ENCODE measurements at regions not wholly inside any gene's neighbourhood (a gene's known extent, or its start where the extent isn't known, plus 50 kb on each side); places are given as distances from the start of the nearest gene placed in this dataset.

GRCh38 chr16:55091871-55092230, 161.2 kb downstream of the IRX5 start:
- intact Hi-C loops (cut with DNase I; ENCODE audit: low total_unique reads): no loop called here
- H3K27me3 ChIP-seq: no peaks in the 10 kb centered on the region
- no peaks in the 10 kb centered on the region for H3K36me3 ChIP-seq
- no peak for TF ChIP-seq POLR2A (IDR thresholded peaks at IDR 0.05)
- TF ChIP-seq CTCF (IDR thresholded peaks at IDR 0.05): no peak
- no peak for TF ChIP-seq POLR2AphosphoS5 (IDR thresholded peaks at IDR 0.05)
- DNase-seq (ENCODE audit: low spot score in 2 of 2): no peak
- peaks cover 0 to 4% of the 10 kb centered on the region in 2 donors for H3K9me3 ChIP-seq
- H3K4me1 ChIP-seq: no peaks in the 10 kb centered on the region
- no peak overlapping the region for H3K27ac ChIP-seq
- no peak overlapping the region for H3K4me3 ChIP-seq

GRCh38 chr16:55100100-55100499, 169.4 kb downstream of the IRX5 start:
- DNase-seq (ENCODE audit: low spot score in 2 of 2): no peak
- H3K9me3 ChIP-seq: peaks cover 0 to 7% of the 10 kb centered on the region in 2 donors
- H3K36me3 ChIP-seq: no peaks in the 10 kb centered on the region
- H3K4me3 ChIP-seq: no peak overlapping the region
- H3K4me1 ChIP-seq: no peaks in the 10 kb centered on the region
- no peak overlapping the region for H3K27ac ChIP-seq
- intact Hi-C loops (cut with DNase I; ENCODE audit: low total_unique reads): no loop called here
- no peaks in the 10 kb centered on the region for H3K27me3 ChIP-seq
- TF ChIP-seq POLR2A (IDR thresholded peaks at IDR 0.05): no peak
- no peak for TF ChIP-seq POLR2AphosphoS5 (IDR thresholded peaks at IDR 0.05)
- TF ChIP-seq CTCF (IDR thresholded peaks at IDR 0.05): no peak

DNA sequence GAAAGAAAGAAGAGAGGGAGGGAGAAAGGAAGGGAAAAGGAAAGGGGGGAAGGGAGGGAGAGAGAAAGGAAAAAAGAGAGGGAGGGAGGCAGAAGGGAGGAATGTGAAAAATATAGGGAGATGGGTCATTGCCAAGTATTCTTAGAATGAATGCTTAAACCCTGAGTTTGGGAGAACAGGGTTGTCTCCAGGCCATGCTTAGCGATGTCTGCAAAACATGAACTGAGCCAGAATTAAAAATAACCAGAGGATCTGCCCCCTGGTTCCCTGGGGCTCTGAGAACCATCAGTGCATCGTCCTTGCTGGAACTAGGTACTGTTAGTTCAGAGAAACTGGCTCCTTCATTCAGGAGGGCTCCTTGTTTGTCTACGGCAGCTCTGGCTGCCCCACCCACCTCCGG, 170.4 kb downstream of the IRX5 start:
- H3K27ac ChIP-seq: no peak overlapping the region
- no peak overlapping the region for H3K4me3 ChIP-seq
- TF ChIP-seq POLR2A (IDR thresholded peaks at IDR 0.05) (no peak), POLR2AphosphoS5 (IDR thresholded peaks at IDR 0.05) (no peak), CTCF (IDR thresholded peaks at IDR 0.05) (no peak)
- DNase-seq (ENCODE audit: low spot score in 2 of 2): no peak
- H3K4me1 ChIP-seq: no peaks in the 10 kb centered on the region
- H3K9me3 ChIP-seq: peaks cover 0 to 7% of the 10 kb centered on the region in 2 donors
- H3K36me3 ChIP-seq: no peaks in the 10 kb centered on the region
- intact Hi-C loops (cut with DNase I; ENCODE audit: low total_unique reads): no loop called here
- no peaks in the 10 kb centered on the region for H3K27me3 ChIP-seq

DNA sequence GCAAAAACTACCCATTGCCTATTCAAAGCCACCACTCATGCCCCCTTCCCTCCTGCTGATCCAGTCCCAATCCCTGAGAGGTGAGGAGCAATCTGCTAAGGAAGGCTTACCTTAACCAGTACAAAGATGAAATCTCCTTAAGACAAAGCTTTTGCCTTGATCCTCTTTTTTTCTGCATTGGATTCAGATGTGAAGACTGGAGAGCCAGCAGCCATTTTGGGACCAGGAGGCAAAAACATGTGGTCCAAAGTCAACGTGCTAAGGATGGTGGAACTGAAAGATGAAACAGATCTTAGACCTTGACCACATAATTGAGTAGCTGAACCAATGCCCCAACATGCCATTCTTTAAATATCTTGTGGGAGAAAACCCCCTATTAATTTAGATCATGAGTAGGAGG, 171.4 kb downstream of the IRX5 start:
- Histone ChIP-seq H3K9me3 (peaks cover 0 to 7% of the 10 kb centered on the region in 2 donors), H3K36me3 (no peaks in the 10 kb centered on the region), H3K27me3 (no peaks in the 10 kb centered on the region), H3K4me1 (no peaks in the 10 kb centered on the region), H3K4me3 (no peak overlapping the region), H3K27ac (no peak overlapping the region)
- intact Hi-C loops (cut with DNase I; ENCODE audit: low total_unique reads): no loop called here
- TF ChIP-seq POLR2A (IDR thresholded peaks at IDR 0.05) (no peak), POLR2AphosphoS5 (IDR thresholded peaks at IDR 0.05) (no peak), CTCF (IDR thresholded peaks at IDR 0.05) (no peak)
- DNase-seq (ENCODE audit: low spot score in 2 of 2): no peak

- no peak overlapping the region for H3K27ac ChIP-seq
- no peaks in the 10 kb centered on the region for H3K27me3 ChIP-seq
- no peaks in the 10 kb centered on the region for H3K36me3 ChIP-seq
- peaks cover 0 to 7% of the 10 kb centered on the region in 2 donors for H3K9me3 ChIP-seq
- no peak overlapping the region for H3K4me3 ChIP-seq
- H3K4me1 ChIP-seq: no peaks in the 10 kb centered on the region
- no peak for TF ChIP-seq CTCF (IDR thresholded peaks at IDR 0.05)
- TF ChIP-seq POLR2A (IDR thresholded peaks at IDR 0.05): no peak
- no peak for TF ChIP-seq POLR2AphosphoS5 (IDR thresholded peaks at IDR 0.05)
- DNase-seq (ENCODE audit: low spot score in 2 of 2): no peak
- intact Hi-C loops (cut with DNase I; ENCODE audit: low total_unique reads): no loop called here
These were observed 171.9 kb downstream of the IRX5 start for GRCh38 chr16:55102531-55102930.
